Ishikawa (cell line): ENCODE measurements at regions not wholly inside any gene's neighbourhood (a gene's known extent, or its start where the extent isn't known, plus 50 kb on each side); places are given as distances from the start of the nearest gene placed in this dataset.

Experiments
- CEBPB ChIP-seq: IDR thresholded peaks from 2 replicates; pipeline ENCODE4 v1.6.1; 2012
- CREB1 ChIP-seq: IDR thresholded peaks from 2 replicates; pipeline ENCODE4 v1.6.1; 2012; ENCODE audit warnings: low read depth
- EGR1 ChIP-seq: IDR thresholded peaks from 2 replicates; pipeline ENCODE4 v1.6.1; 2012
- EP300 ChIP-seq: IDR thresholded peaks from 2 replicates; pipeline ENCODE4 v1.6.1; 2012; ENCODE audit warnings: borderline replicate concordance
- FOXM1 ChIP-seq: IDR thresholded peaks from 2 replicates; pipeline ENCODE4 v1.6.1; 2012; ENCODE audit warnings: low read depth, borderline replicate concordance
- NFIC ChIP-seq: IDR thresholded peaks from 2 replicates; pipeline ENCODE4 v1.6.1; 2012
- RAD21 ChIP-seq: IDR thresholded peaks from 2 replicates; pipeline ENCODE4 v1.6.1; 2012; ENCODE audit warnings: low read depth
- TAF1 ChIP-seq: IDR thresholded peaks from 2 replicates; pipeline ENCODE4 v1.6.1; 2012; ENCODE audit warnings: low read depth, mild to moderate bottlenecking
- TCF12 ChIP-seq: IDR thresholded peaks from 2 replicates; pipeline ENCODE4 v1.6.1; 2012; ENCODE audit warnings: low read depth
- TEAD4 ChIP-seq: IDR thresholded peaks from 2 replicates; pipeline ENCODE4 v1.6.1; 2012
- YY1 ChIP-seq: IDR thresholded peaks from 2 replicates; pipeline ENCODE4 v1.6.1; 2012; ENCODE audit warnings: low read depth
- ZBTB7A ChIP-seq: IDR thresholded peaks from 2 replicates; pipeline ENCODE4 v1.6.1; 2012; ENCODE audit warnings: low read depth
- TF ChIP-seq, protein P1 (sequence below): IDR thresholded peaks from 2 replicates; pipeline ENCODE4 v1.6.1; 2012
- TF ChIP-seq, protein P2 (sequence below): IDR thresholded peaks from 2 replicates; pipeline ENCODE4 v1.6.1; 2012
- TF ChIP-seq, protein P3 (sequence below): IDR thresholded peaks from 2 replicates; pipeline ENCODE4 v1.6.1; 2012; ENCODE audit warnings: low read depth, mild to moderate bottlenecking

DNA sequence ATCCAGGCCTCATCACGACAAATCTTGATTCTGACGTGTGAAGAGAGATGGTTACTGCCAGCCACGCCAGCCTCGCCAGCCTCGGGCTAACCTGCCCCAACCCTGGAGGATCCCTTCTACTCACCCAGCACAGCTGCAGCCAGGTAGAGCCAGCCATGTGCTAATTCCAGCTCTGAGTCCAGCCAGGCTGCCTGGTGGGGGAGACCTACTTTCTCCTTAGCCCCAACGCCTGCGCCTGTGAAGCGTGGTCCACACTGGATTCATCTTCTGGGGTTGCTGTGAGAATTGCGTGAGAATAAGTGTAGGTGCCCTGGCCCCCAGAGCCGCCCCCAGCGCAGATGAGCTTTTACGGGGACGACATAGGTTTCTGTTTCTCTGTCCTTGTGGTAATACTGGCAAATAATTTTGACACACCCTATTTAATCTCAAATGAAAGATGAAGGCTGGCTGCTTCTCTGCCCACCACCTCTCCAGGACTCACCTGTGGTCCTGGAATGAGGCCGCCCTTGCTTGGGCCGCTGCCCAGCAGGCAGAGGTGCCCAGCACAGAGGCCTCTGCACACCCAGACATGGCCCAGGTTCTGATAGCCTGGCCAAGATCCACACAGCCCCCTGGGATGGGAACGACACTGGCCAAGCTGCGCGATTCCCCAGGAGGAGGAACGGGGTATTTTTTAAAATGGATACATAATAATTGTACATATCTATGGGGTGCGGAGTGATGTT is 528.4 kb downstream of the TBC1D22A start:
- TF ChIP-seq EP300: no peak
- no peak for TF ChIP-seq CEBPB
- TF ChIP-seq, protein P1, sequence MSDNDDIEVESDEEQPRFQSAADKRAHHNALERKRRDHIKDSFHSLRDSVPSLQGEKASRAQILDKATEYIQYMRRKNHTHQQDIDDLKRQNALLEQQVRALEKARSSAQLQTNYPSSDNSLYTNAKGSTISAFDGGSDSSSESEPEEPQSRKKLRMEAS: no peak
- TF ChIP-seq, protein P2, sequence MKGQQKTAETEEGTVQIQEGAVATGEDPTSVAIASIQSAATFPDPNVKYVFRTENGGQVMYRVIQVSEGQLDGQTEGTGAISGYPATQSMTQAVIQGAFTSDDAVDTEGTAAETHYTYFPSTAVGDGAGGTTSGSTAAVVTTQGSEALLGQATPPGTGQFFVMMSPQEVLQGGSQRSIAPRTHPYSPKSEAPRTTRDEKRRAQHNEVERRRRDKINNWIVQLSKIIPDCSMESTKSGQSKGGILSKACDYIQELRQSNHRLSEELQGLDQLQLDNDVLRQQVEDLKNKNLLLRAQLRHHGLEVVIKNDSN: no peak
- TF ChIP-seq, protein P3, sequence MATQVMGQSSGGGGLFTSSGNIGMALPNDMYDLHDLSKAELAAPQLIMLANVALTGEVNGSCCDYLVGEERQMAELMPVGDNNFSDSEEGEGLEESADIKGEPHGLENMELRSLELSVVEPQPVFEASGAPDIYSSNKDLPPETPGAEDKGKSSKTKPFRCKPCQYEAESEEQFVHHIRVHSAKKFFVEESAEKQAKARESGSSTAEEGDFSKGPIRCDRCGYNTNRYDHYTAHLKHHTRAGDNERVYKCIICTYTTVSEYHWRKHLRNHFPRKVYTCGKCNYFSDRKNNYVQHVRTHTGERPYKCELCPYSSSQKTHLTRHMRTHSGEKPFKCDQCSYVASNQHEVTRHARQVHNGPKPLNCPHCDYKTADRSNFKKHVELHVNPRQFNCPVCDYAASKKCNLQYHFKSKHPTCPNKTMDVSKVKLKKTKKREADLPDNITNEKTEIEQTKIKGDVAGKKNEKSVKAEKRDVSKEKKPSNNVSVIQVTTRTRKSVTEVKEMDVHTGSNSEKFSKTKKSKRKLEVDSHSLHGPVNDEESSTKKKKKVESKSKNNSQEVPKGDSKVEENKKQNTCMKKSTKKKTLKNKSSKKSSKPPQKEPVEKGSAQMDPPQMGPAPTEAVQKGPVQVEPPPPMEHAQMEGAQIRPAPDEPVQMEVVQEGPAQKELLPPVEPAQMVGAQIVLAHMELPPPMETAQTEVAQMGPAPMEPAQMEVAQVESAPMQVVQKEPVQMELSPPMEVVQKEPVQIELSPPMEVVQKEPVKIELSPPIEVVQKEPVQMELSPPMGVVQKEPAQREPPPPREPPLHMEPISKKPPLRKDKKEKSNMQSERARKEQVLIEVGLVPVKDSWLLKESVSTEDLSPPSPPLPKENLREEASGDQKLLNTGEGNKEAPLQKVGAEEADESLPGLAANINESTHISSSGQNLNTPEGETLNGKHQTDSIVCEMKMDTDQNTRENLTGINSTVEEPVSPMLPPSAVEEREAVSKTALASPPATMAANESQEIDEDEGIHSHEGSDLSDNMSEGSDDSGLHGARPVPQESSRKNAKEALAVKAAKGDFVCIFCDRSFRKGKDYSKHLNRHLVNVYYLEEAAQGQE: no peak
- TF ChIP-seq TCF12: no peak
- TF ChIP-seq TAF1: no peak
- TF ChIP-seq NFIC: no peak
- no peak for TF ChIP-seq ZBTB7A
- TF ChIP-seq EGR1: no peak
- TF ChIP-seq YY1: no peak
- no peak for TF ChIP-seq RAD21
- TF ChIP-seq TEAD4: no peak

DNA sequence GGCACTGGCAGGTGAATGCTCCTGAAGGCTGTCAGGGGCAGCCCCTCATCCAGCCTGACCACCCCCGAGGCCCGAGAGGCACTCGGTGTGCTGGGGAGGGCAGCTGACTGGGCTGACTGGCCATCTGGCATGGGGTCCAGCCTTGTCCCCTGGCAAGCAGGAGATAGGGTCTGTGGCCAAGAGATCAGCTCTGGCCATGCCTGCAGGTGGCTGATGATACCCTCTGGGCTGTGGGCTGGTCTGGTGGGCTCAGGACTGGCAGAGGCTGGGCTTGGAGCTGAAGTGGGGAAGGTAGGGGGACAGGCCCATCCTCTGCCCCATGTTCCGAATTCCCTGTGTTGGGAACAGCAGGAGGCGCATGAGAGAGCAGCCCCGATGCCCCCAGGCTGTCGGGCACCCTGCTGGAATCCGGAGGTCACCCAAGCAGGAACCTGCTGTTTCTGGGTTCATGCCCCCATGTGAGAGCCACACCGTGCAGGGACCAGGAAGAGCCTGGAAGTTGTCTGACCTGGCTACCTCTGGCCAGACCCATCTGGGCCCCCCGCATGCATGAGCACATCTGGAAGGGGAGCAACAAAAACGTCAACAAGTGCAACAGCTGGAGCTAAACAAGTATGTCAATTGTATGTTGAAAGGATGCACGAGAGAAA is 527.0 kb downstream of the TBC1D22A start:
- TF ChIP-seq, protein P2: no peak
- TF ChIP-seq, protein P3: no peak
- TF ChIP-seq YY1 (no peak), EP300 (no peak), CREB1 (no peak), ZBTB7A (no peak), FOXM1 (no peak), TAF1 (no peak), CEBPB (no peak), EGR1 (no peak), TEAD4 (no peak), NFIC (no peak), TCF12 (no peak), RAD21 (no peak)
- TF ChIP-seq, protein P1: no peak

DNA sequence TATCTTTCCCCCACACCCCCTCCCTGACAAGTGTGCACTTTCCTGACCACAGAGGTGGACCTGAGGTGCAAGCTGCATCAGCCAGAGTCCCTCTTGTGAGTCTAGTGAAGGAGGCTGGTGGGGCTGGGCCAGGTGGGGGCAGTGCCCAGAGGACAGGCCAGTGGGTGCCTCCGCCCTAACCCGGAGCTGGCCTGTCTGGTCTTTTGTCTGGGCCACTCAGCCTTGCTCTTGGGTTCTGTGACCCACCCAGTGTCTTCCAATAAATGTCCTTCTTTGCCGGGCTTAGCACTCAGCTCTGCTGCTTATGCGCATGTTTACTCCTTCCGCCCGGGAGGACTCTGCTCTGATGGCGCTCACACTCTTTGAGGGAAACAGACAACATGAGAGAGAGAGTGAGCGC is 526.2 kb downstream of the TBC1D22A start:
- TF ChIP-seq, protein P1: no peak
- TF ChIP-seq FOXM1: no peak
- no peak for TF ChIP-seq EGR1
- TF ChIP-seq ZBTB7A: no peak
- TF ChIP-seq YY1: no peak
- TF ChIP-seq RAD21: no peak
- no peak for TF ChIP-seq TCF12
- TF ChIP-seq TEAD4: no peak
- TF ChIP-seq, protein P3: no peak
- no peak for TF ChIP-seq EP300

DNA sequence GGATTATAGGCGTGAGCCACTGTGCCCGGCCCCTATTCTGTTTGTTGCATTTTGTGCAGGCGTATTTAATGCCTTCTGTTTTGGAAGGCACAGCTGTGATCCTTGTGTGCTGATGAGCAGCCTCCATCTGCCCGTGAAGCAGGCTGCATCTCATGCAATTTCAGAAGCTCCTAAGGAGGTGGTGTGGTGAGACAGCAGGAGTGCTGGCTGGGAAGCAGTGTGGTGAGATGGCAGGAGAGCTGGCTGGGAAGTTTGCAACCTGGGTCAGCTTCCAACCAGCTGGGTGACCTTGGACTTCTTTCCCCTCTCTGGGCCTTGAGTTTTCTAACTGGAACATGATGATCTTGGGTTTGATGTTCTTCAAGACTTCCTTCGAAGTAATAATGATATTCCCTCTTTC is 525.1 kb downstream of the TBC1D22A start:
- TF ChIP-seq, protein P3: no peak
